ENCODE measurements at regions not wholly inside any gene's neighbourhood (a gene's known extent, or its start where the extent isn't known, plus 50 kb on each side); places are given as distances from the start of the nearest gene placed in this dataset.

DNA sequence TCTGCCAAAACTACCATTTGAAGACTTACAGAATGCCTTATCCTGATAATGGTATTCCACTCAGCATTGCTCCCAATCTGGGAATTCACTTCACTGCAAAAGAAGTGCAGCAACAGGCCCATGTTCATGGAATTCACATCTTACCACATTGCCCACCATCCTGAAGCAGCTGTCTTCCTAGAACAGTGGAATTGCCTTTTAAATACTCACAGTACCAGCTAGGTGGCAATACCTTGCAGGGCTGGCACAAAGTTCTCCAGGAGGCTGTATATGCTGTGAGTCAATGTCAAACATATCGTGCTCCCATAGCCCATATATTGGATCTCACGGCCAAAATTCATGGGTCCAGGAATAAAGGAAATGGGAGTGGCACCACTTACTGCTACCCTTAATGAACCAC lies 83.8 kb upstream of the PLEKHG7 start:
- H3K36me3 Mint-ChIP-seq: no peaks in the 10 kb centered on the region
- Histone ChIP-seq H3K9me3 (ENCODE audit: low read depth) (no peaks in the 10 kb centered on the region), H3F3A (ENCODE audit: low read depth) (no peaks in the 10 kb centered on the region), H2AFZ (replicated peaks) (no peak overlapping the region), H3K27me3 (no peaks in the 10 kb centered on the region), H3K27ac (no peak overlapping the region), H3K9ac (no peak overlapping the region), H3K4me2 (no peak overlapping the region), H4K20me1 (ENCODE audit: low read depth) (no peaks in the 10 kb centered on the region), H3K4me1 (no peaks in the 10 kb centered on the region), H3K4me3 (no peak overlapping the region), H3K36me3 (no peaks in the 10 kb centered on the region), H3K79me2 (ENCODE audit: low read depth) (no peaks in the 10 kb centered on the region)
- H3K4me1 Mint-ChIP-seq: peaks cover under 1% of the 10 kb centered on the region
- H3K9me3 Mint-ChIP-seq: peaks cover 2% of the 10 kb centered on the region
- TF ChIP-seq EZH2 (IDR thresholded peaks at IDR 0.05) (no peak), EZH2phosphoT487 (IDR thresholded peaks at IDR 0.05) (no peak)
- TF ChIP-seq, protein P1, sequence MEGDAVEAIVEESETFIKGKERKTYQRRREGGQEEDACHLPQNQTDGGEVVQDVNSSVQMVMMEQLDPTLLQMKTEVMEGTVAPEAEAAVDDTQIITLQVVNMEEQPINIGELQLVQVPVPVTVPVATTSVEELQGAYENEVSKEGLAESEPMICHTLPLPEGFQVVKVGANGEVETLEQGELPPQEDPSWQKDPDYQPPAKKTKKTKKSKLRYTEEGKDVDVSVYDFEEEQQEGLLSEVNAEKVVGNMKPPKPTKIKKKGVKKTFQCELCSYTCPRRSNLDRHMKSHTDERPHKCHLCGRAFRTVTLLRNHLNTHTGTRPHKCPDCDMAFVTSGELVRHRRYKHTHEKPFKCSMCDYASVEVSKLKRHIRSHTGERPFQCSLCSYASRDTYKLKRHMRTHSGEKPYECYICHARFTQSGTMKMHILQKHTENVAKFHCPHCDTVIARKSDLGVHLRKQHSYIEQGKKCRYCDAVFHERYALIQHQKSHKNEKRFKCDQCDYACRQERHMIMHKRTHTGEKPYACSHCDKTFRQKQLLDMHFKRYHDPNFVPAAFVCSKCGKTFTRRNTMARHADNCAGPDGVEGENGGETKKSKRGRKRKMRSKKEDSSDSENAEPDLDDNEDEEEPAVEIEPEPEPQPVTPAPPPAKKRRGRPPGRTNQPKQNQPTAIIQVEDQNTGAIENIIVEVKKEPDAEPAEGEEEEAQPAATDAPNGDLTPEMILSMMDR (IDR thresholded peaks at IDR 0.05): no peak
- H3K27me3 Mint-ChIP-seq (ENCODE audit: insufficient read depth, low read depth): peaks cover 4% of the 10 kb centered on the region
- DNase-seq (ENCODE audit: low spot score): no peak
- no peak overlapping the region for H3K27ac Mint-ChIP-seq
- H3K4me3 Mint-ChIP-seq: no peak overlapping the region

DNA sequence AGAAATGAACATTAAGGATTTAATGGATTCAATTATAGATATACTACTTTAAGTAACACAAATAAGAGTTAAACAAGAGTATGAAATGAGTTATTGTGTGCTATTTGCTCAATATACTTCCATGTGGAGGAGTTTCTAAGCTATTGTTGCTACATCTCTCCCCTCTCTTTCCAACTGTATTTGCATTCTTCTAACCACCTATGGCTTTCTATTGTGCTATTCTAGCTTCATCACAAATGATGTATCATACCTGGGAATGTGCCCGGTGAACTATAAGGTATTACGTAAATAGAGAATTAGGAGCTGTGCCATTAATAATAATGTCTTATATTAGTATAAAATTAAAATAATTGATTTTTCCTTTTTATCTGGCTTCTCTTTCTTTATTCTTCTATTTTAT lies 87.1 kb upstream of the PLEKHG7 start:
- Histone ChIP-seq H3K27me3 (no peaks in the 10 kb centered on the region), H3K4me1 (no peaks in the 10 kb centered on the region), H3K9me3 (ENCODE audit: low read depth) (no peaks in the 10 kb centered on the region), H3K4me2 (no peak overlapping the region), H2AFZ (replicated peaks) (no peak overlapping the region), H3K36me3 (no peaks in the 10 kb centered on the region), H4K20me1 (ENCODE audit: low read depth) (no peaks in the 10 kb centered on the region), H3K79me2 (ENCODE audit: low read depth) (no peaks in the 10 kb centered on the region), H3K4me3 (no peak overlapping the region), H3K9ac (no peak overlapping the region), H3F3A (ENCODE audit: low read depth) (no peaks in the 10 kb centered on the region), H3K27ac (no peak overlapping the region)
- Mint-ChIP-seq H3K36me3 (no peaks in the 10 kb centered on the region), H3K27me3 (ENCODE audit: insufficient read depth, low read depth) (peaks cover 3% of the 10 kb centered on the region), H3K4me3 (no peak overlapping the region), H3K9me3 (no peaks in the 10 kb centered on the region), H3K27ac (no peak overlapping the region), H3K4me1 (no peaks in the 10 kb centered on the region)
- no peak for DNase-seq (ENCODE audit: low spot score)
- TF ChIP-seq, protein P1 (IDR thresholded peaks at IDR 0.05): no peak
- TF ChIP-seq EZH2phosphoT487 (IDR thresholded peaks at IDR 0.05): no peak
- no peak for TF ChIP-seq EZH2 (IDR thresholded peaks at IDR 0.05)

DNA sequence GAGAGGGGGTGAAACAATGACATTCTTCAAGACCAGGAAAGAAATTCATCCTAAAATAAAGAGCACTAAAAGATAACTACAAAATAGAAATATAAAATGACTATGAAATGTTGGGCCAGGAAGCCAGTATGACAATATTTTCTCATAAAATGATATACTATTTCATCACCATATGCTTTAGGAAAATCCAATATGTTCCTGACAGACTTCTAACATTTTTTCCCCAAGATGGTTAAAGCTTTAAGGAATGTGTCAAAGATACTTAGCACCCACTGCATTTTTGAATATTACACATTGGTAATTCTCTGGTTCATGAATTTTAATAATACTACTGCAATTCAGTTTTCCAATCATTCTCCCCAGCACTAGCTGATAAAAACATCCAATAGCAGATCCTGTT lies 87.7 kb upstream of the PLEKHG7 start:
- no peaks in the 10 kb centered on the region for H3K79me2 ChIP-seq (ENCODE audit: low read depth)
- H2AFZ ChIP-seq (replicated peaks): no peak overlapping the region
- H3K4me2 ChIP-seq: no peak overlapping the region
- H3K4me3 ChIP-seq: no peak overlapping the region
- no peaks in the 10 kb centered on the region for H3K9me3 ChIP-seq (ENCODE audit: low read depth)
- no peaks in the 10 kb centered on the region for H3K36me3 ChIP-seq
- no peak overlapping the region for H3K27ac ChIP-seq
- H3K27me3 ChIP-seq: no peaks in the 10 kb centered on the region
- no peak overlapping the region for H3K4me3 Mint-ChIP-seq
- no peaks in the 10 kb centered on the region for H3K36me3 Mint-ChIP-seq
- no peak overlapping the region for H3K27ac Mint-ChIP-seq
- no peak for DNase-seq (ENCODE audit: low spot score)
- peaks cover 3% of the 10 kb centered on the region for H3K27me3 Mint-ChIP-seq (ENCODE audit: insufficient read depth, low read depth)
- no peaks in the 10 kb centered on the region for H3K9me3 Mint-ChIP-seq
- no peaks in the 10 kb centered on the region for H3K4me1 ChIP-seq
- no peaks in the 10 kb centered on the region for H4K20me1 ChIP-seq (ENCODE audit: low read depth)
- H3F3A ChIP-seq (ENCODE audit: low read depth): no peaks in the 10 kb centered on the region
- no peaks in the 10 kb centered on the region for H3K4me1 Mint-ChIP-seq
- no peak for TF ChIP-seq EZH2phosphoT487 (IDR thresholded peaks at IDR 0.05)
- TF ChIP-seq, protein P1 (IDR thresholded peaks at IDR 0.05): no peak
- no peak overlapping the region for H3K9ac ChIP-seq

DNA sequence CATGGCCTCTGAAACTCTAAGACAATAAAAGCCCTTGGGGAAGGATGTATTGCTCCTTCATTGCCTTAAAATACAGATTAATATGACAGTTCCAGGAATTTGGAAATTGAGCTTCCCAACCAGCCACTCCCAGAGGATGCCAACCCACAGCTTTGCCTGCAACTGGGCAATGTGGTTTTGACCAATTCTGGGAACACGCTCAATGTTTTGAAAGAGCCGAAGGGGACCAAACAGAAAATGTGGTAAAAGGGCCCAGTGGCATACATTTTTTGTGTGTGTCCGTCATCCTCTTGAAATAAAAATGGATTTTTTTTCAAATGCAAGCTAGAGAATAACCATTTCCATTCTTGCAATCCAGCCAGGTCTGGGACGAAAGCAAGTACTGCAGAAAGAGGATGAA lies 88.3 kb upstream of the PLEKHG7 start:
- no peaks in the 10 kb centered on the region for H3K36me3 Mint-ChIP-seq
- H3K36me3 ChIP-seq: no peaks in the 10 kb centered on the region
- H3K27me3 ChIP-seq: no peaks in the 10 kb centered on the region
- no peaks in the 10 kb centered on the region for H3K4me1 Mint-ChIP-seq
- H2AFZ ChIP-seq (replicated peaks): peak overlapping the region; percentile 26
- H3K27me3 Mint-ChIP-seq (ENCODE audit: insufficient read depth, low read depth): peaks cover 3% of the 10 kb centered on the region
- no peaks in the 10 kb centered on the region for H3K9me3 ChIP-seq (ENCODE audit: low read depth)
- H3K9me3 Mint-ChIP-seq: no peaks in the 10 kb centered on the region
- no peak overlapping the region for H3K27ac ChIP-seq
- H3K4me3 Mint-ChIP-seq: no peak overlapping the region
- DNase-seq (ENCODE audit: low spot score): no peak
- no peak overlapping the region for H3K4me3 ChIP-seq
- no peaks in the 10 kb centered on the region for H4K20me1 ChIP-seq (ENCODE audit: low read depth)
- H3K27ac Mint-ChIP-seq: no peak overlapping the region
- H3K9ac ChIP-seq: no peak overlapping the region
- no peak overlapping the region for H3K4me2 ChIP-seq
- TF ChIP-seq EZH2phosphoT487 (IDR thresholded peaks at IDR 0.05) (no peak), EZH2 (IDR thresholded peaks at IDR 0.05) (no peak)
- TF ChIP-seq, protein P1 (IDR thresholded peaks at IDR 0.05): no peak
- H3K79me2 ChIP-seq (ENCODE audit: low read depth): no peaks in the 10 kb centered on the region
- no peaks in the 10 kb centered on the region for H3F3A ChIP-seq (ENCODE audit: low read depth)
- no peaks in the 10 kb centered on the region for H3K4me1 ChIP-seq

All from neural progenitor cell (in vitro differentiated cells).